Urinary bladder (tissue), 3 donors: ENCODE measurements at regions not wholly inside any gene's neighbourhood (a gene's known extent, or its start where the extent isn't known, plus 50 kb on each side); places are given as distances from the start of the nearest gene placed in this dataset.

ENCODE experiments used
- DNase-seq: peaks from one replicate; pipeline ENCODE4 v3.0.0-alpha.2; 2015; ENCODE audit errors: extremely low spot score
- H3K27ac ChIP-seq: one replicate; pipeline ENCODE4 v1.5.1; 2013; ENCODE audit warnings: low read depth, mild to moderate bottlenecking, moderate library complexity
- H3K36me3 ChIP-seq: one replicate; pipeline ENCODE4 v1.6.1; 2013; ENCODE audit warnings: mild to moderate bottlenecking, moderate library complexity; ENCODE audit not compliant: insufficient read depth
- H3K4me1 ChIP-seq: one replicate; pipeline ENCODE4 v1.6.1; 2013; ENCODE audit warnings: mild to moderate bottlenecking, moderate library complexity; ENCODE audit not compliant: insufficient read depth
- H3K4me3 ChIP-seq: one replicate; pipeline ENCODE4 v1.5.1; 2013; ENCODE audit warnings: low read depth, low read length
- WGBS: extraction: QIAGEN DNeasy Blood & Tissue Kit; methylation state at CpG from one replicate; pipeline ENCODE4 v1.1.7; 2013; 5-methylcytosine and 5-hydroxymethylcytosine counted together
- donor health status: healthy with polysubstance abuse.
- donor health status: healthy.

DNA sequence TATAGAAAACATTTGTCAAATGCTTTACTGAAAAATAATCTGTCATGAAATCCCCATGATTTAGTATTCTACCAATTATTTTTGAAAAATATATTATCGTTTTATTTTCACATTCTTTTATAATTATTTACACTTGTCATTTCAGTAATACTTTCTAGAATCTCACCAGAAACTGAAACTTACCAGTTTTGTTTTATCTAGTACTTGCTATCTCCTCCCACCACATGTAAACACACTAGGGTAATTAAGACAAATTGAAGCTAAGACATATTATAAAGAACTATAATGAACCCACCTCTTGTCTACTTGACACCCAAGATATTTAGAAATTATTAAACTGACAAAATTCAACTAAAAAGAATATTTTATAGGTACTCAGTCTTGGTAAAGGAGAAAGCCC lies 51.5 kb upstream of the GRM3 start:
- H3K4me3 ChIP-seq = no peak overlapping the region
- no peak overlapping the region for H3K27ac ChIP-seq
- no peaks in the 10 kb centered on the region for H3K36me3 ChIP-seq
- no peaks in the 10 kb centered on the region for H3K4me1 ChIP-seq
- DNase-seq = no peak
- 58% methylated on average over 1 of the region's 1 CpG for WGBS

GRCh38 chr7:86574006-86574405 lies 69.7 kb upstream of the GRM3 start:
- no peak overlapping the region for H3K4me3 ChIP-seq
- no peak overlapping the region for H3K27ac ChIP-seq
- 92% methylated on average over 9 of the region's 9 CpGs for WGBS
- no peak for DNase-seq
- H3K36me3 ChIP-seq = no peaks in the 10 kb centered on the region
- H3K4me1 ChIP-seq = no peaks in the 10 kb centered on the region

- H3K4me3 ChIP-seq = no peak overlapping the region
- no peak for DNase-seq
- WGBS = 46% methylated on average over 8 of the region's 8 CpGs
- no peak overlapping the region for H3K27ac ChIP-seq
- no peaks in the 10 kb centered on the region for H3K36me3 ChIP-seq
- H3K4me1 ChIP-seq = no peaks in the 10 kb centered on the region
Observed at GRCh38 chr7:86558680-86559501, 84.8 kb upstream of the GRM3 start.

DNA sequence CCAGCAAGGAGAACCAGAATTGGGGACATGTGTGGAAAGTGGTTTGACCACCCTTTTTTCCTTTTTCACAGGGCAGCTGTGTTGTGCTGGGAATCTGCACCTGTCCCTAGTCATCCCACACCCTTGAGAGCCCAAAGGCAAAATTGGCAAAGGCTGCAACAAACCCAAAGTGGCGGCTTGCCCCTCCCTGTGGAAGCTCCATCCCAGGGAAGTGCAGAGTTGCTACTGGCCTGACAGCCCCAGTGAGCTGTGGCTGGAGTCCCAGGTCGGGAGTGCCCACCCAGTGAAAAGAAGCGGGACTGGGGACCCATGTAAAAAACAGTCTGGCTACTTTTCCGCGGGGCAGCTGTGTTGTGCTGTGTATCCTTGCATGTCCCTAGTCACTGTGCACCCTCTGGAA lies 109.1 kb upstream of the GRM3 start:
- WGBS = 85% methylated on average over 5 of the region's 5 CpGs
- DNase-seq = no peak
- Histone ChIP-seq H3K36me3 (no peaks in the 10 kb centered on the region), H3K4me1 (no peaks in the 10 kb centered on the region), H3K27ac (no peak overlapping the region), H3K4me3 (no peak overlapping the region)

- WGBS = 38% methylated on average over 1 of the region's 1 CpG
- Histone ChIP-seq H3K4me1 (no peaks in the 10 kb centered on the region), H3K36me3 (no peaks in the 10 kb centered on the region), H3K27ac (no peak overlapping the region), H3K4me3 (no peak overlapping the region)
- no peak for DNase-seq
Observed at GRCh38 chr7:86504229-86504628, 139.5 kb upstream of the GRM3 start.

DNA sequence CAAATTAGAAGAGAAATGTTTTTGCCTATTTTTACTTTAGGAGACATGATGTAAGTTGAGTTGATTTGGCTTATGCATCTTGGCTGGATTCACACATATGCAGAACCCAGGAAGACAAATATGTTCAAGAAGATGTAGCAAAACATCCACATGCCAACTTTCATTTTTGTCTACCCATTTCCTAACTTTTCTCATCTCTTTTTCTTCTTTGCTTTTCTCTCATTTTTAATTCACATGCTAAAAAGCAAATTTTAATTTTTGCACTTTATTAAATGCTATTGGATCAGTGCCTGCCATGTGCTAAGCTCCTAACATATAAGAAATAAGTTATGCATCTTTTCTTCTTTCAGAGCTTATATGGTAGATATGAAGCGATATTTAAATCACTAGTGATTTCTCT lies 143.7 kb upstream of the GRM3 start:
- 88% methylated on average over 1 of the region's 1 CpG for WGBS
- no peak overlapping the region for H3K27ac ChIP-seq
- H3K4me3 ChIP-seq = no peak overlapping the region
- no peak for DNase-seq
- no peaks in the 10 kb centered on the region for H3K4me1 ChIP-seq
- H3K36me3 ChIP-seq = no peaks in the 10 kb centered on the region

GRCh38 chr7:86485827-86486226 lies 157.9 kb upstream of the GRM3 start:
- DNase-seq = no peak
- no peaks in the 10 kb centered on the region for H3K4me1 ChIP-seq
- 78% methylated on average over 3 of the region's 3 CpGs for WGBS
- no peak overlapping the region for H3K27ac ChIP-seq
- no peak overlapping the region for H3K4me3 ChIP-seq
- no peaks in the 10 kb centered on the region for H3K36me3 ChIP-seq

DNA sequence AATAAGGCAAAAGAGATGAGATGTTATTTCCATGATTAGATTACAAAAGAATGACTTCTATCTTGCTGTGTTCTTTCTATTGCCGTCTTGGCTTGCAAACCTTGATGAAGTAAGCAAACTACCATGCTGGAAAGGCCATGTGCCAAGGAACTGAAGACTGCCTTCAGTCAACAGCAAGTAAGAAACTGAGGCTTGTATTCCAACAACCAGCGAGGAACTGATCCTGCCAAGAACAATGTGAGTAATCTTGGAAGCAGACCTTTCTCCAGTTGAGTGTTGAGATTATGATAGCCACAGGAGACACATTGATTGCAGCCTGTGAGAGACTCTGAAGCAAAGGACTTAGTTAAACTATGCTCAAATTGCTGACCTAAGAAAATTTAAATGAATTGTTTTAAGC lies 164.6 kb upstream of the GRM3 start:
- 54% methylated on average over 2 of the region's 2 CpGs for WGBS
- Histone ChIP-seq H3K4me1 (no peaks in the 10 kb centered on the region), H3K27ac (no peak overlapping the region), H3K36me3 (no peaks in the 10 kb centered on the region), H3K4me3 (no peak overlapping the region)
- DNase-seq = no peak

- no peak for DNase-seq
- Histone ChIP-seq H3K4me3 (no peak overlapping the region), H3K27ac (no peak overlapping the region), H3K4me1 (no peaks in the 10 kb centered on the region), H3K36me3 (no peaks in the 10 kb centered on the region)
- 42% methylated on average over 2 of the region's 2 CpGs for WGBS
Observed at GRCh38 chr7:86477343-86477935, 166.3 kb upstream of the GRM3 start.

DNA sequence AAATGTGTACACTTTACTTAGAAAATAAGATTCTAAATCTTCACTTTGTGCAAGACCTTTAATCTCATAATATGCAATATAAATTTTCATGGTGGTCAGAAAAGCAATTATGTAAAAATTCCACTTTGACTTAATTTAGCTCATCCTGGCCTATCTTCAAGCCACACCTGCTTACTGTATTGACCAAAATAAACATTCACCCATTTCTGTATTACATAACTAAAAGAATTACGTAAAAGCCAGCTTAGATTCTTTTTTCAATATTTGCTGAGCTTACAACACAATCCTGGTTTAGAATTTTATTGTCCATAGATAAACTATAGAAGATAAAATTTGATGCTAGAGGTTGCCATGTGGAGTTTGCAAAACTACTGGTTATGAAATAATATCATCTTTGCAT lies 172.9 kb upstream of the GRM3 start:
- H3K4me1 ChIP-seq = no peaks in the 10 kb centered on the region
- H3K36me3 ChIP-seq = no peaks in the 10 kb centered on the region
- no peak overlapping the region for H3K27ac ChIP-seq
- DNase-seq = no peak
- 42% methylated on average over 1 of the region's 1 CpG for WGBS
- H3K4me3 ChIP-seq = no peak overlapping the region

DNA sequence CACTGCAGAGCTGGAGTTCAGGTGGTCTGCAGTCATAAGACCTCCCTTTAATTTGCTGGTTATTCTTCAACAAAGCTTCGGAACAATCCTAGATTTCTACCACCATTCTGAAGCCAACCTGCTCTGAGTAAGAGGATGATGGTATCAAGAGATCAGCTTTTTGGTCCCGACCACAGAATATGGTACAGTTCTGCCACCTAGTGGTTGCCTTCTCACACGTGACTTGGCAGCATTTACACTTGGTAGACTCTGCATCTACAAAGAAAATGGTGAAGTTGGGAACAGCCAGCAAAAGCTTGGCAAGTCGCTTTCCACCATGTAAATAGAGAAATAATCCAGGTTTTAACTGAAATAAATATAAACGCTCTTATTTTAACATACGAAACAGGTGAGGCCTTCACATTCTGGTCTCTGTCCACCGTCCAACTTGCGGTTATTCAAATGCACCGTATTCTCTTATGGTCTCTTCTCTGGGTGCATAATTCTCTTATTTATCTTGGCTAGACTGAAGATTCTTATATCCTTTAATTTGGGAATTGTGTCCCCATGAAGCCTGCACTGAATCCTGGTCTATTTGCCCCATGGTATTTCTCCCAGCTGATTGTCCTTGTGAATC lies 173.9 kb upstream of the GRM3 start:
- Histone ChIP-seq H3K4me1 (no peaks in the 10 kb centered on the region), H3K27ac (no peak overlapping the region), H3K4me3 (no peak overlapping the region), H3K36me3 (no peaks in the 10 kb centered on the region)
- peak; percentile 18 for DNase-seq
- WGBS = 42% methylated on average over 9 of the region's 9 CpGs

GRCh38 chr7:86454753-86455152 lies 189.0 kb upstream of the GRM3 start:
- 86% methylated on average over 2 of the region's 2 CpGs for WGBS
- Histone ChIP-seq H3K27ac (no peak overlapping the region), H3K4me1 (no peaks in the 10 kb centered on the region), H3K4me3 (no peak overlapping the region), H3K36me3 (no peaks in the 10 kb centered on the region)
- DNase-seq = no peak

- WGBS = 96% methylated on average over 1 of the region's 1 CpG
- no peak overlapping the region for H3K4me3 ChIP-seq
Observed at GRCh38 chr7:86453454-86453853, 190.3 kb upstream of the GRM3 start.

GRCh38 chr7:86448856-86449255 lies 194.9 kb upstream of the GRM3 start:
- Histone ChIP-seq H3K4me1 (no peaks in the 10 kb centered on the region), H3K27ac (no peak overlapping the region), H3K36me3 (no peaks in the 10 kb centered on the region), H3K4me3 (no peak overlapping the region)
- WGBS = 22% methylated on average over 3 of the region's 3 CpGs
- DNase-seq = no peak

More at GRCh38 chr7:86453454-86453853, 190.3 kb upstream of the GRM3 start:
- no peaks in the 10 kb centered on the region for H3K36me3 ChIP-seq
- H3K4me1 ChIP-seq = no peaks in the 10 kb centered on the region
- no peak overlapping the region for H3K27ac ChIP-seq
- DNase-seq = no peak
